ENCODE measurements at regions not wholly inside any gene's neighbourhood (a gene's known extent, or its start where the extent isn't known, plus 50 kb on each side); places are given as distances from the start of the nearest gene placed in this dataset.

- no peak for TF ChIP-seq CTCF (conservative IDR thresholded peaks at IDR 0.05)
- H3K27ac Mint-ChIP-seq: no peak overlapping the region
- no peak overlapping the region for H3K56ac ChIP-seq (ENCODE audit: insufficient read length, low read depth, low read length)
Observed at GRCh38 chr2:196549052-196549451, 90.5 kb upstream of the CCDC150 start.

More at GRCh38 chr2:196549052-196549451, 90.5 kb upstream of the CCDC150 start:
- Mint-ChIP-seq H3K36me3 (ENCODE audit: insufficient read depth in 1 of 3, low read depth in 3 of 3) (no peaks in the 10 kb centered on the region), H3K4me1 (peaks cover 7 to 27% of the 10 kb centered on the region in 2 experiments), H3K9me3 (no peaks in the 10 kb centered on the region), H3K27me3 (ENCODE audit: low read depth) (no peaks in the 10 kb centered on the region), H3K4me3 (no peak overlapping the region)
- WGBS (ENCODE audit: extremely low coverage, insufficient read length, low lambda C conversion rate): no CpG with 5 or more reads among the region's 3 CpGs
- Histone ChIP-seq H3K9me3 (ENCODE audit: control insufficient read depth, low read depth, low read length) (no peaks in the 10 kb centered on the region), H3K27me3 (ENCODE audit: insufficient read depth, low read length) (no peaks in the 10 kb centered on the region), H2BK5ac (ENCODE audit: insufficient read length, low read length) (no peak overlapping the region), H3K23me2 (ENCODE audit: insufficient read length, low read depth, low read length, poor library complexity, severe bottlenecking) (no peaks in the 10 kb centered on the region), H3K4me2 (ENCODE audit: insufficient read depth, insufficient read length, low read length) (no peak overlapping the region), H3T11ph (ENCODE audit: low read length) (no peak overlapping the region), H4K8ac (replicated peaks; ENCODE audit: insufficient read length, low read depth, low read length) (no peak overlapping the region), H3K4me1 (ENCODE audit: insufficient read depth, low read length) (no peaks in the 10 kb centered on the region; the same call in 1 of the 2 replicates), H2AK5ac (ENCODE audit: insufficient read length, low read length) (no peak overlapping the region), H4K5ac (ENCODE audit: insufficient read length, low read depth, low read length) (no peak overlapping the region), H3K27ac (ENCODE audit: insufficient read length, low read depth, low read length) (no peak overlapping the region), H3K79me2 (ENCODE audit: insufficient read depth, low read length) (no peaks in the 10 kb centered on the region), H2BK15ac (ENCODE audit: low read depth, low read length) (no peak overlapping the region), H3K14ac (ENCODE audit: insufficient read depth, low read length) (no peak overlapping the region), H3K9ac (ENCODE audit: extremely low read depth, insufficient read length, low read length) (no peak overlapping the region), H3K23ac (ENCODE audit: insufficient read length, low read depth, low read length) (no peak overlapping the region), H2AFZ (ENCODE audit: low read length) (no peak overlapping the region), H2BK120ac (ENCODE audit: low read depth, low read length, poor library complexity, severe bottlenecking) (no peak overlapping the region), H4K91ac (ENCODE audit: insufficient read length, low read depth, low read length) (no peak overlapping the region), H4K20me1 (ENCODE audit: control insufficient read depth, insufficient read depth, insufficient read length) (no peaks in the 10 kb centered on the region), H3K79me1 (ENCODE audit: insufficient read depth, low read depth, low read length, poor library complexity, severe bottlenecking) (no peaks in the 10 kb centered on the region), H3K4ac (ENCODE audit: low read depth, low read length) (no peak overlapping the region), H2BK12ac (ENCODE audit: insufficient read length, low read depth, low read length) (no peak overlapping the region), H3K18ac (ENCODE audit: insufficient read length, low read depth, low read length) (no peak overlapping the region), H2BK20ac (ENCODE audit: low read depth, low read length, poor library complexity, severe bottlenecking) (no peak overlapping the region)
- DNase-seq: no peak

Data from H9 (cell line).